ENCODE measurements at regions not wholly inside any gene's neighbourhood (a gene's known extent, or its start where the extent isn't known, plus 50 kb on each side); places are given as distances from the start of the nearest gene placed in this dataset.
A peak's percentile ranks its signal among the peaks of the same experiment; 100 is the strongest.
"Not testable (repeated sequence)": the region's sequence is repeated elsewhere in the genome, so short reads cannot be mapped to it uniquely, and the experiment has no call there.

GRCh38 chr1:187848321-187848720 is 1019.6 kb downstream of the PLA2G4A start:
- TF ChIP-seq, protein P1, sequence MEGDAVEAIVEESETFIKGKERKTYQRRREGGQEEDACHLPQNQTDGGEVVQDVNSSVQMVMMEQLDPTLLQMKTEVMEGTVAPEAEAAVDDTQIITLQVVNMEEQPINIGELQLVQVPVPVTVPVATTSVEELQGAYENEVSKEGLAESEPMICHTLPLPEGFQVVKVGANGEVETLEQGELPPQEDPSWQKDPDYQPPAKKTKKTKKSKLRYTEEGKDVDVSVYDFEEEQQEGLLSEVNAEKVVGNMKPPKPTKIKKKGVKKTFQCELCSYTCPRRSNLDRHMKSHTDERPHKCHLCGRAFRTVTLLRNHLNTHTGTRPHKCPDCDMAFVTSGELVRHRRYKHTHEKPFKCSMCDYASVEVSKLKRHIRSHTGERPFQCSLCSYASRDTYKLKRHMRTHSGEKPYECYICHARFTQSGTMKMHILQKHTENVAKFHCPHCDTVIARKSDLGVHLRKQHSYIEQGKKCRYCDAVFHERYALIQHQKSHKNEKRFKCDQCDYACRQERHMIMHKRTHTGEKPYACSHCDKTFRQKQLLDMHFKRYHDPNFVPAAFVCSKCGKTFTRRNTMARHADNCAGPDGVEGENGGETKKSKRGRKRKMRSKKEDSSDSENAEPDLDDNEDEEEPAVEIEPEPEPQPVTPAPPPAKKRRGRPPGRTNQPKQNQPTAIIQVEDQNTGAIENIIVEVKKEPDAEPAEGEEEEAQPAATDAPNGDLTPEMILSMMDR (conservative IDR thresholded peaks at IDR 0.05; ENCODE audit: low read depth, low read length): no peak
- H3K4me3 ChIP-seq (ENCODE audit: low read length): no peak overlapping the region
- no peak for DNase-seq (ENCODE audit: low read depth)

- H3K4me3 ChIP-seq (ENCODE audit: low read length); DNase-seq (ENCODE audit: low read depth): not testable (repeated sequence)
Observed at GRCh38 chr1:187850146-187850545, 1021.4 kb downstream of the PLA2G4A start.

- TF ChIP-seq, protein P1 (conservative IDR thresholded peaks at IDR 0.05; ENCODE audit: low read depth, low read length): no peak
- no peak for DNase-seq (ENCODE audit: low read depth)
- no peak overlapping the region for H3K4me3 ChIP-seq (ENCODE audit: low read length)
Observed at GRCh38 chr1:187853505-187853904, 1024.8 kb downstream of the PLA2G4A start.

DNA sequence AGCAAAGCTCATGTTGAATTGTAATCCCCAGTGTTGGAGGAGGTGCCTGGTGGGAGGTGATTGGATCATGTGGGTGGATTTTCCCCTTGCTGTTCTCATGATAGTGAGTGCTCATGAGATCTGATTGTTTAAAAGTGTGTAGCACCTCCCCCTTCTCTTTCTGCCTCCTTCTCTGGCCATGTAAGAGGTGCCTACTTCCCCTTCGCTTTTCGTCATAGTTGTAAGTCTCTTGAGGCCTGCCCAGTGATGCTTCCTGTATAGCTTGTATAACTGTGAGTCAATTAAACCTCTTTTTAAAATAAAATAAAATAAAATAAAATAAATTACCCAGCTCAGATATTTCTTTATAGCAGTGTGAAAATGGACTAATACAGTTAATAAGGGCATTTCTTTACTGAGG is 1025.7 kb downstream of the PLA2G4A start:
- DNase-seq (ENCODE audit: low read depth): no peak
- no peak overlapping the region for H3K4me3 ChIP-seq (ENCODE audit: low read length)
- TF ChIP-seq, protein P1 (conservative IDR thresholded peaks at IDR 0.05; ENCODE audit: low read depth, low read length): no peak

DNA sequence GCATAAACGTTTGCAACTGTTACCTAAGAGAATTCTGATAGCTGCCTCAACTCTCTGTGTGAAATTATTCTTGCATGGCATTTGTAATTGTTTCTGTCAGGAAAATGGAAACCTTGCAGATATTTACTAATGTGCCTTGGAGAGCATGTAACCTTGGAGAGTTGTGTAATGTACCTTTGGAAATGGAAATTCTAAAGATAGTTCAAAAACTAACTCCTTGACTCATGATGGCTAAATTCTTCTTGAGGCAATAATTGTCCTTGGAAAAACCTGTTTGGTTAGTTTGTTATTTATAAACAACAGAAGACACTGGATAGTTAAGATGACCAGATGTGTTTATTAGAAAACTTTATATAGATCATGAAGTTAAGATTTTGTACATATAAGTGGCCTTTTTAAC is 1033.8 kb downstream of the PLA2G4A start:
- TF ChIP-seq, protein P1 (conservative IDR thresholded peaks at IDR 0.05; ENCODE audit: low read depth, low read length): no peak
- DNase-seq (ENCODE audit: low read depth): no peak

DNA sequence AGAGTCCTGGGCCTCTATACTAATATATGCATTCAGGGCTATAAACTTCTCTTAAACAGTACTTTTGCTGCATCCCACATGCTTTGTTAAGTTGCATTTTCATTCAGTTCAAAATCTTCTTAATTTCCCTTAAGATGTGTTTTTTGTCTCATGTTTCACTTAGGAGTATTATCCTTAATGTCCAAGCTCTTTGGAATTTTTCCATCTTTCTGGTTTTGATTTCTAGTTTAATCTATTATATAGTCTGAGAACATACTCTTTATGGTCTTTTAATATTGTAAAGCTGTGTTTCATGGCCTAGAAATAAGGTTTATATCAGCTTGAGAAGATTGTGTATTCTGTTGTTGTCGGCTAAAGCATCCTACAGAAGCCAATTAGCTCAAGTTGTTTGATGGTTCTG is 1041.8 kb downstream of the PLA2G4A start:
- no peak overlapping the region for H3K4me3 ChIP-seq (ENCODE audit: low read length)

More for the DNA sequence above, 1033.8 kb downstream of the PLA2G4A start:
- H3K4me3 ChIP-seq (ENCODE audit: low read length): no peak overlapping the region

DNA sequence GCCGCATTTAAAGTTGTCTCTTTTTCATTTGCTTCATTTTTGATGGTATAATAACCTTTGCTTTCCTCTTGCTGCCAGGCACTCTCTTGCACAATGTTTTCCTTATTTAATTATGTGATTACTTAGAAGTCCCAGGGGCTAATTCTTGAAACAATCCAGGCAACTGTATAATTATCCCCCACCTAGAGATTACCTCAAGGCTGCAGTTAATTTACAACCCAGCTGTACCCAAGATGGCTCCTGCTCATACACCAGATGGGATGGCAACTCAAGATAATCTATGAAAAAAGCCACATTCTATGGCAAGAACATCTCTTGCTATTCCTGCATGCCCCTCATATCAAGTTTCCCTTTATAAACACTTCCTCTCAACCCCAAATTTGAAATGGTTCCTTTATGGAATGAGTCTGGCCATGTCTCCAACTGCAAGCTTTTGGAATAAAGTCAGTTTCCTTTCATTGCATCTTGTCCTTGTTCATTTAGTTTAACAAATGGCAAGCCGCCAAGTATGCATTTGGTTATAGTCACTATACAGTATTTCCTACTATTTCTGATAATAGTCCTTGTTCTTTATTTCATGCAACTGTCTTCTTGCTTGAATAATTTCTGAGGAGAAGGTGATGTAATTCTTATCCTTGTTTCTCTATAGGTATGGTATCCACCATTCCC is 1042.6 kb downstream of the PLA2G4A start:
- TF ChIP-seq, protein P1 (conservative IDR thresholded peaks at IDR 0.05; ENCODE audit: low read depth, low read length): no peak
- H3K4me3 ChIP-seq (ENCODE audit: low read length): no peak overlapping the region
- DNase-seq (ENCODE audit: low read depth): peak; percentile 22

More for the DNA sequence above, 1041.8 kb downstream of the PLA2G4A start:
- no peak for DNase-seq (ENCODE audit: low read depth)
- TF ChIP-seq, protein P1 (conservative IDR thresholded peaks at IDR 0.05; ENCODE audit: low read depth, low read length): no peak

Data from retinal pigment epithelial cell (primary cell).